ENCODE measurements at regions not wholly inside any gene's neighbourhood (a gene's known extent, or its start where the extent isn't known, plus 50 kb on each side); places are given as distances from the start of the nearest gene placed in this dataset.

- TF ChIP-seq CTCF (IDR thresholded peaks at IDR 0.05): no peak
- no peak for TF ChIP-seq ZFX (IDR thresholded peaks at IDR 0.05; ENCODE audit: borderline replicate concordance)
Measured at GRCh38 chr4:117784266-117784665, 250.0 kb upstream of the NDST3 start.
